GM04503 (cell line): ENCODE measurements at regions not wholly inside any gene's neighbourhood (a gene's known extent, or its start where the extent isn't known, plus 50 kb on each side); places are given as distances from the start of the nearest gene placed in this dataset.
"Not testable (repeated sequence)": the region's sequence is repeated elsewhere in the genome, so short reads cannot be mapped to it uniquely, and the experiment has no call there.

Experiments
- DNase-seq: peaks from one replicate; pipeline ENCODE4 v3.0.0-alpha.2; 2012; ENCODE audit warnings: low read depth

GRCh38 chr10:63675171-63675570 is 154.0 kb downstream of the REEP3 start:
- DNase-seq, result no peak

GRCh38 chr10:63677001-63677400 is 155.8 kb downstream of the REEP3 start:
- no peak for DNase-seq

- DNase-seq, result not testable (repeated sequence)
Measured at GRCh38 chr10:63680545-63680944, 159.3 kb downstream of the REEP3 start.

GRCh38 chr10:63681993-63682697 is 160.9 kb downstream of the REEP3 start:
- peak; percentile 97 for DNase-seq

GRCh38 chr10:63682698-63683052 is 161.5 kb downstream of the REEP3 start:
- not testable (repeated sequence) for DNase-seq

- DNase-seq, result no peak
Measured at GRCh38 chr10:63683223-63683622, 162.0 kb downstream of the REEP3 start.

- DNase-seq, result no peak
Measured at GRCh38 chr10:63683686-63684085, 162.5 kb downstream of the REEP3 start.

GRCh38 chr10:63684257-63684936 is 163.2 kb downstream of the REEP3 start:
- no peak for DNase-seq

GRCh38 chr10:63689768-63690167 is 168.6 kb downstream of the REEP3 start:
- no peak for DNase-seq

GRCh38 chr10:63692220-63692896 is 171.2 kb downstream of the REEP3 start:
- no peak for DNase-seq

GRCh38 chr10:63693021-63693420 is 171.8 kb downstream of the REEP3 start:
- not testable (repeated sequence) for DNase-seq

- DNase-seq, result no peak
Measured at GRCh38 chr10:63696205-63696604, 175.0 kb downstream of the REEP3 start.

GRCh38 chr10:63697956-63698786 is 177.0 kb downstream of the REEP3 start:
- DNase-seq, result no peak

- no peak for DNase-seq
Measured at GRCh38 chr10:63698787-63699150, 177.6 kb downstream of the REEP3 start.

GRCh38 chr10:63699785-63700613 is 178.8 kb downstream of the REEP3 start:
- peak; percentile 98 for DNase-seq

- DNase-seq, result no peak
Measured at GRCh38 chr10:63700631-63701156, 179.5 kb downstream of the REEP3 start.

- DNase-seq, result no peak
Measured at GRCh38 chr10:63702092-63702491, 180.9 kb downstream of the REEP3 start.

- DNase-seq, result no peak
Measured at GRCh38 chr10:63703113-63703670, 182.0 kb downstream of the REEP3 start.

GRCh38 chr10:63703740-63704345 is 182.6 kb downstream of the REEP3 start:
- DNase-seq, result no peak

- peak; percentile 96 for DNase-seq
Measured at GRCh38 chr10:63707254-63707910, 186.2 kb downstream of the REEP3 start.
